Keratinocyte (primary cell): ENCODE measurements at regions not wholly inside any gene's neighbourhood (a gene's known extent, or its start where the extent isn't known, plus 50 kb on each side); places are given as distances from the start of the nearest gene placed in this dataset.

Source experiments
- DNase-seq: peaks from one replicate; pipeline ENCODE4 v3.0.0-alpha.2; 2011; ENCODE audit warnings: low read depth, missing footprints, low spot score
- FAIRE-seq: peaks from 2 replicates; lab custom pipeline; 2011; peaks lifted over from hg19 to GRCh38; lab: Jason Lieb, UNC
- H2AFZ ChIP-seq: 2 replicates; pipeline ENCODE4 v1.6.0; 2012; ENCODE audit warnings: low read length, control low read depth, inconsistent platforms; ENCODE audit not compliant: control insufficient read depth
- H3K27ac ChIP-seq: 2 replicates; pipeline ENCODE4 v1.5.1; 2011; ENCODE audit warnings: low read length; ENCODE audit not compliant: control insufficient read depth, insufficient read depth
- H3K27me3 ChIP-seq: 3 replicates; pipeline ENCODE4 v1.6.0; 2011; ENCODE audit warnings: low read length; ENCODE audit not compliant: control insufficient read depth, insufficient read depth; ENCODE audit errors: extremely low read depth
- H3K36me3 ChIP-seq, 2 experiments: 2 replicates in 1 of 2; 3 replicates in 1 of 2; pipeline ENCODE4 v1.5.1; 2011; ENCODE audit warnings: low read length in 2 of 2, mild to moderate bottlenecking in 1 of 2; ENCODE audit not compliant: control insufficient read depth in 2 of 2, insufficient read depth in 2 of 2; ENCODE audit errors: extremely low read depth in 1 of 2
- H3K4me1 ChIP-seq: 3 replicates; pipeline ENCODE4 v1.5.1; 2011; ENCODE audit warnings: low read length; ENCODE audit not compliant: control insufficient read depth, insufficient read depth; ENCODE audit errors: extremely low read depth
- H3K4me2 ChIP-seq: 3 replicates; pipeline ENCODE4 v1.6.0; 2011; ENCODE audit warnings: low read depth, low read length; ENCODE audit not compliant: control insufficient read depth, insufficient read depth; ENCODE audit errors: extremely low read depth
- H3K4me3 ChIP-seq, 3 experiments: fragments of 200-600 bp in 1 of 3; sonication (generic) in 1 of 3; 2 replicates in 2 of 3; 3 replicates in 1 of 3; pipeline ENCODE4 v1.5.1; 2011 to 2016; ENCODE audit warnings: low read length in 3 of 3, mild to moderate bottlenecking in 3 of 3, control low read depth in 2 of 3, inconsistent platforms in 1 of 3, low read depth in 1 of 3, mixed read lengths in 1 of 3, mixed run types in 1 of 3, moderate library complexity in 1 of 3; ENCODE audit not compliant: control insufficient read depth in 2 of 3, insufficient read depth in 2 of 3; ENCODE audit errors: extremely low read depth in 1 of 3
- H3K79me2 ChIP-seq: 2 replicates; pipeline ENCODE4 v1.6.0; 2012; ENCODE audit warnings: low read length; ENCODE audit not compliant: control insufficient read depth, insufficient read depth
- H3K9ac ChIP-seq: 3 replicates; pipeline ENCODE4 v1.6.0; 2011; ENCODE audit warnings: low read length; ENCODE audit not compliant: control insufficient read depth, insufficient read depth; ENCODE audit errors: extremely low read depth
- H3K9me1 ChIP-seq: 3 replicates; pipeline ENCODE4 v1.6.0; 2011; ENCODE audit warnings: low read length; ENCODE audit not compliant: control insufficient read depth, insufficient read depth; ENCODE audit errors: extremely low read depth
- H3K9me3 ChIP-seq: 2 replicates; pipeline ENCODE4 v1.5.1; 2012; ENCODE audit warnings: low read depth, low read length; ENCODE audit not compliant: control insufficient read depth
- H4K20me1 ChIP-seq: 3 replicates; pipeline ENCODE4 v1.6.0; 2011; ENCODE audit warnings: low read length; ENCODE audit not compliant: control insufficient read depth, insufficient read depth; ENCODE audit errors: extremely low read depth
- EZH2 ChIP-seq: IDR thresholded peaks from one replicate; pipeline ENCODE4 v1.6.1; 2012; ENCODE audit warnings: inconsistent platforms, mild to moderate bottlenecking, low read length, moderate library complexity
- dilution Hi-C: fragments of 300-500 bp; cut with MboI; formaldehyde crosslinking; loops from one replicate; pipeline ENCODE4 v1.7.0; 2020; ENCODE audit warnings: low sequenced_read_pairs; ENCODE audit not compliant: extremely low pct_ligation_motif_present
- TF ChIP-seq, protein P1 (sequence below), 3 experiments: IDR thresholded peaks in 1 of 3; conservative IDR thresholded peaks in 1 of 3; optimal IDR thresholded peaks in 1 of 3; 2 replicates in 2 of 3; 3 replicates in 1 of 3; pipeline versions ENCODE3 to v1.5.1; 2011; ENCODE audit warnings: low read length in 3 of 3, mild to moderate bottlenecking in 3 of 3, moderate library complexity in 2 of 3, control low read depth in 1 of 3, inconsistent platforms in 1 of 3; ENCODE audit not compliant: insufficient read depth in 2 of 3; ENCODE audit errors: extremely low read depth in 1 of 3

DNA sequence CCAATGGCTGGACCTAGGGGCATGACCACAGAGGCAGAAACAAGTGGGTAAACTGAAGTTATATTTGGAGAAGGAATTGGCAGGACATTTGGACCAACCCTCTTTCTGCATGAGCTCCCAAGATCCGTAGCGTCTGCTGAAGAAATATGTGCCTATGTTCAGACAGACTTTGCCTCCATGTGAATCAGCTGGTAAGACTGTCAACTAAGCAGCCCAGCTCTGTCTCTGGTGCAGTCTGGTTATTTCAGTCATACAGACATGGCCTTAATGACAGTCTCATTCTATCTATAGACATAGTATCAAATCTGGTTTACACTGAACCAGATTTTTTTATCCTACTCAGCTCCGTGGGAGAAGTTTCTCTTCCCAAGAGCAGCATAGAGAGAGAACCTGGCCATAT is 63.1 kb upstream of the PBX1 start:
- Histone ChIP-seq H3K9me1 (no peaks in the 10 kb centered on the region), H3K4me2 (no peak overlapping the region), H3K9me3 (no peaks in the 10 kb centered on the region), H3K4me1 (no peaks in the 10 kb centered on the region), H3K27me3 (no peaks in the 10 kb centered on the region), H3K36me3 (no peaks in the 10 kb centered on the region), H2AFZ (no peak overlapping the region), H3K4me3 (no peak overlapping the region), H4K20me1 (no peaks in the 10 kb centered on the region), H3K9ac (no peak overlapping the region), H3K79me2 (no peaks in the 10 kb centered on the region), H3K27ac (no peak overlapping the region)
- TF ChIP-seq, protein P1, sequence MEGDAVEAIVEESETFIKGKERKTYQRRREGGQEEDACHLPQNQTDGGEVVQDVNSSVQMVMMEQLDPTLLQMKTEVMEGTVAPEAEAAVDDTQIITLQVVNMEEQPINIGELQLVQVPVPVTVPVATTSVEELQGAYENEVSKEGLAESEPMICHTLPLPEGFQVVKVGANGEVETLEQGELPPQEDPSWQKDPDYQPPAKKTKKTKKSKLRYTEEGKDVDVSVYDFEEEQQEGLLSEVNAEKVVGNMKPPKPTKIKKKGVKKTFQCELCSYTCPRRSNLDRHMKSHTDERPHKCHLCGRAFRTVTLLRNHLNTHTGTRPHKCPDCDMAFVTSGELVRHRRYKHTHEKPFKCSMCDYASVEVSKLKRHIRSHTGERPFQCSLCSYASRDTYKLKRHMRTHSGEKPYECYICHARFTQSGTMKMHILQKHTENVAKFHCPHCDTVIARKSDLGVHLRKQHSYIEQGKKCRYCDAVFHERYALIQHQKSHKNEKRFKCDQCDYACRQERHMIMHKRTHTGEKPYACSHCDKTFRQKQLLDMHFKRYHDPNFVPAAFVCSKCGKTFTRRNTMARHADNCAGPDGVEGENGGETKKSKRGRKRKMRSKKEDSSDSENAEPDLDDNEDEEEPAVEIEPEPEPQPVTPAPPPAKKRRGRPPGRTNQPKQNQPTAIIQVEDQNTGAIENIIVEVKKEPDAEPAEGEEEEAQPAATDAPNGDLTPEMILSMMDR (optimal IDR thresholded peaks at IDR 0.05 in 1 of 3, IDR thresholded peaks at IDR 0.05 in 1 of 3, conservative IDR thresholded peaks at IDR 0.05 in 1 of 3; ENCODE audit: extremely low read depth in 1 of 3, insufficient read depth in 2 of 3, low read length in 3 of 3) = no peak
- no peak for TF ChIP-seq EZH2
- dilution Hi-C loops = no loop called here
- no peak for FAIRE-seq
- no peak for DNase-seq

DNA sequence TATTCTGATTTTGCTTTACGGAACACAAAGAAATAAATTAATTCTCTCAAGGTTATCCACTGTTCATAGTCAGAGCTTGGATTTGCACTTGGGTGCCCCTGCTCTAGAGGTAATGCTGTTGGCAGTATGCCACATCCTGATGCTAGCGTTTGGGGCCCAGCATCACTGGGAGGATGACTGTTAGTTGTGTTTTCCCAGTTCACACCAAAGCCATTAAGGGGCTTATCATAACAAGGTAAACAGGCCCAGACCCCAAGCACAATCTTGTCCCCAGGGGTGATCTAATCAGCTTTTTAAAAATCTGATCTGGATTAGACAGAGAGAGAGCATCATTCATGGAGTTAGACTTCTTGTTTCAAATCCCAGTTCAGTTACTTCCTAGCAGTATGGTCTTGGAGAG is 60.2 kb upstream of the PBX1 start:
- dilution Hi-C loops = no loop called here
- no peaks in the 10 kb centered on the region for H3K36me3 ChIP-seq
- H2AFZ ChIP-seq = no peak overlapping the region
- H3K4me3 ChIP-seq = no peak overlapping the region
- no peaks in the 10 kb centered on the region for H3K4me1 ChIP-seq
- H3K27ac ChIP-seq = no peak overlapping the region
- H3K27me3 ChIP-seq = no peaks in the 10 kb centered on the region
- H4K20me1 ChIP-seq = no peaks in the 10 kb centered on the region
- H3K9me3 ChIP-seq = no peaks in the 10 kb centered on the region
- no peaks in the 10 kb centered on the region for H3K79me2 ChIP-seq
- no peaks in the 10 kb centered on the region for H3K9me1 ChIP-seq
- H3K4me2 ChIP-seq = no peak overlapping the region
- TF ChIP-seq, protein P1 (optimal IDR thresholded peaks at IDR 0.05 in 1 of 3, IDR thresholded peaks at IDR 0.05 in 1 of 3, conservative IDR thresholded peaks at IDR 0.05 in 1 of 3; ENCODE audit: extremely low read depth in 1 of 3, insufficient read depth in 2 of 3, low read length in 3 of 3) = no peak
- TF ChIP-seq EZH2 = no peak
- no peak overlapping the region for H3K9ac ChIP-seq
- no peak for FAIRE-seq
- no peak for DNase-seq
